ENCODE measurements at regions not wholly inside any gene's neighbourhood (a gene's known extent, or its start where the extent isn't known, plus 50 kb on each side); places are given as distances from the start of the nearest gene placed in this dataset.

- H3K4me3 Mint-ChIP-seq = no peak overlapping the region
- peaks cover 10 to 17% of the 10 kb centered on the region in 2 donors for H3K27me3 Mint-ChIP-seq
- ChIA-PET CTCF (no interaction called here), POLR2A (no interaction called here)
- Histone ChIP-seq H3K4me1 (ENCODE audit: control insufficient read depth in 1 of 2, extremely low read depth in 1 of 2, insufficient read depth in 2 of 2, low read length in 2 of 2) (no peaks in the 10 kb centered on the region), H3K4me3 (ENCODE audit: control insufficient read depth in 1 of 2, extremely low read depth in 1 of 2, low read length in 1 of 2) (no peak overlapping the region), H3K9me3 (no peaks in the 10 kb centered on the region), H3K27ac (ENCODE audit: low read length) (no peak overlapping the region), H3K36me3 (ENCODE audit: control insufficient read depth in 2 of 2, extremely low read depth in 1 of 2, insufficient read depth in 1 of 2, low read length in 1 of 2) (no peaks in the 10 kb centered on the region), H3K27me3 (replicated peaks in 1 of 2; ENCODE audit: control insufficient read depth in 2 of 2, extremely low read depth in 1 of 2, insufficient read depth in 2 of 2, low read length in 1 of 2) (peaks cover 0 to 25% of the 10 kb centered on the region in 2 experiments)
- no peaks in the 10 kb centered on the region for H3K4me1 Mint-ChIP-seq
- H3K27ac Mint-ChIP-seq = no peak overlapping the region
- DNase-seq (no peak), ATAC-seq (replicated peaks in 1 of 4) (no peak)
- 71% methylated on average over 4 of the region's 21 CpGs for WGBS (ENCODE audit: insufficient coverage)
- no peaks in the 10 kb centered on the region for H3K36me3 Mint-ChIP-seq
- peaks cover 0 to 5% (median 4%) of the 10 kb centered on the region in 3 donors for H3K9me3 Mint-ChIP-seq
These were observed 235.6 kb downstream of the NPHP4 start for GRCh38 chr1:5756434-5757186.

DNA sequence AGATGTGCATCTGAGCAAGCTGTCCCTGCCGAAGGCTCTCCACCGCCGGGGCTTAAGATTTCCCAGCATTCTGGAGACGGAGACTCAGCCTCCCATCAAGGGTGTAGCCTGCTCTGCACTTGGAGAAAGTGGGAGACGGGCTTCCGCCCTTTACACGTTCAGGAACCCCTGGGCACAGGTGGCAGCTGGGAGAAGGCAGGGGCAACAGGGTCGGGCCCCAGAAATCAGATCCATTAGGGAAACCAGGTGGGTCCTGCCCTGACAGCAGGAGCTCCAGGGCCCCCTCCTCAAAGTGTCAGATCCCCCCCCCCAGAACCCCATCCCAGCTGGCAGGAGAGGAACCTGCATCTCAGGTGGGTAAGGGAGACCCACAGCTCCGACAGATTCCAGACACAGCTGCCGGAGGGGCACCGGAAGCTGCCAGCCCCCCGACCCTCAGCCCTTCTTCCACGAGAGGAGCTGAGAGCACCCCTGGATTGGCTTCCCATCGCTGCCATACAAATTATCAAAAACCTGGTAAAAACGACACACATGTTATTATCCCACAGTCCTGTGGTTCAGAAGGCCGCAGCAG lies 236.6 kb downstream of the NPHP4 start:
- no peaks in the 10 kb centered on the region for H3K36me3 ChIP-seq (ENCODE audit: control insufficient read depth in 2 of 2, extremely low read depth in 1 of 2, insufficient read depth in 1 of 2, low read length in 1 of 2)
- peaks cover 10 to 17% of the 10 kb centered on the region in 2 donors for H3K27me3 Mint-ChIP-seq
- no peak overlapping the region for H3K4me3 ChIP-seq (ENCODE audit: control insufficient read depth in 1 of 2, extremely low read depth in 1 of 2, low read length in 1 of 2)
- ATAC-seq (replicated peaks in 1 of 4) (no peak), DNase-seq (no peak)
- CTCF ChIA-PET = no interaction called here
- peaks cover 0 to 26% of the 10 kb centered on the region in 2 experiments for H3K27me3 ChIP-seq (replicated peaks in 1 of 2; ENCODE audit: control insufficient read depth in 2 of 2, extremely low read depth in 1 of 2, insufficient read depth in 2 of 2, low read length in 1 of 2)
- peaks cover 0 to 3% (median 3%) of the 10 kb centered on the region in 3 donors for H3K9me3 Mint-ChIP-seq
- POLR2A ChIA-PET = no interaction called here
- no peaks in the 10 kb centered on the region for H3K4me1 Mint-ChIP-seq
- no peaks in the 10 kb centered on the region for H3K4me1 ChIP-seq (ENCODE audit: control insufficient read depth in 1 of 2, extremely low read depth in 1 of 2, insufficient read depth in 2 of 2, low read length in 2 of 2)
- WGBS (ENCODE audit: insufficient coverage) = 79% methylated on average over 11 of the region's 16 CpGs
- H3K27ac Mint-ChIP-seq = no peak overlapping the region
- H3K9me3 ChIP-seq = no peaks in the 10 kb centered on the region
- no peak overlapping the region for H3K27ac ChIP-seq (ENCODE audit: low read length)
- H3K36me3 Mint-ChIP-seq = no peaks in the 10 kb centered on the region
- H3K4me3 Mint-ChIP-seq = no peak overlapping the region

GRCh38 chr1:5754817-5755551 lies 237.2 kb downstream of the NPHP4 start:
- Histone ChIP-seq H3K4me1 (ENCODE audit: control insufficient read depth in 1 of 2, extremely low read depth in 1 of 2, insufficient read depth in 2 of 2, low read length in 2 of 2) (no peaks in the 10 kb centered on the region), H3K4me3 (ENCODE audit: control insufficient read depth in 1 of 2, extremely low read depth in 1 of 2, low read length in 1 of 2) (no peak overlapping the region), H3K9me3 (no peaks in the 10 kb centered on the region), H3K27ac (ENCODE audit: low read length) (no peak overlapping the region), H3K27me3 (replicated peaks in 1 of 2; ENCODE audit: control insufficient read depth in 2 of 2, extremely low read depth in 1 of 2, insufficient read depth in 2 of 2, low read length in 1 of 2) (peaks cover 0 to 31% of the 10 kb centered on the region in 2 experiments), H3K36me3 (ENCODE audit: control insufficient read depth in 2 of 2, extremely low read depth in 1 of 2, insufficient read depth in 1 of 2, low read length in 1 of 2) (no peaks in the 10 kb centered on the region)
- Mint-ChIP-seq H3K4me1 (no peaks in the 10 kb centered on the region), H3K4me3 (no peak overlapping the region), H3K27ac (no peak overlapping the region), H3K27me3 (peaks cover 8 to 11% of the 10 kb centered on the region in 2 donors), H3K36me3 (no peaks in the 10 kb centered on the region), H3K9me3 (no peaks in the 10 kb centered on the region)
- ChIA-PET POLR2A (no interaction called here), CTCF (interaction anchor here in 1 of 2 donors (0.6 kb wide), 1 partner anchor 107 kb away, joined by 4 read pairs; no protein-coding TSS in a partner anchor)
- ATAC-seq (replicated peaks in 1 of 4) (no peak), DNase-seq (no peak)
- WGBS (ENCODE audit: insufficient coverage) = 86% methylated on average over 10 of the region's 14 CpGs

- no peak overlapping the region for H3K4me3 ChIP-seq (ENCODE audit: control insufficient read depth in 1 of 2, extremely low read depth in 1 of 2, low read length in 1 of 2)
- peaks cover 10 to 15% of the 10 kb centered on the region in 2 donors for H3K27me3 Mint-ChIP-seq
- no peak for DNase-seq
- ChIA-PET CTCF (no interaction called here), POLR2A (no interaction called here)
- no peaks in the 10 kb centered on the region for H3K4me1 Mint-ChIP-seq
- no peaks in the 10 kb centered on the region for H3K9me3 Mint-ChIP-seq
- peaks cover 0 to 21% of the 10 kb centered on the region in 2 experiments for H3K27me3 ChIP-seq (replicated peaks in 1 of 2; ENCODE audit: control insufficient read depth in 2 of 2, extremely low read depth in 1 of 2, insufficient read depth in 2 of 2, low read length in 1 of 2)
- ATAC-seq (replicated peaks in 1 of 4) = no peak
- no peak overlapping the region for H3K27ac Mint-ChIP-seq
- H3K36me3 ChIP-seq (ENCODE audit: control insufficient read depth in 2 of 2, extremely low read depth in 1 of 2, insufficient read depth in 1 of 2, low read length in 1 of 2) = no peaks in the 10 kb centered on the region
- H3K4me1 ChIP-seq (ENCODE audit: control insufficient read depth in 1 of 2, extremely low read depth in 1 of 2, insufficient read depth in 2 of 2, low read length in 2 of 2) = no peaks in the 10 kb centered on the region
- whole genome bisulfite sequencing (ENCODE audit: insufficient coverage) = 84% methylated on average over 20 of the region's 23 CpGs
- H3K36me3 Mint-ChIP-seq = no peaks in the 10 kb centered on the region
- no peak overlapping the region for H3K4me3 Mint-ChIP-seq
- no peak overlapping the region for H3K27ac ChIP-seq (ENCODE audit: low read length)
- H3K9me3 ChIP-seq = no peaks in the 10 kb centered on the region
These were observed 238.4 kb downstream of the NPHP4 start for GRCh38 chr1:5753549-5754421.

- Histone ChIP-seq H3K27ac (ENCODE audit: low read length) (no peak overlapping the region), H3K36me3 (ENCODE audit: control insufficient read depth in 2 of 2, extremely low read depth in 1 of 2, insufficient read depth in 1 of 2, low read length in 1 of 2) (no peaks in the 10 kb centered on the region), H3K9me3 (no peaks in the 10 kb centered on the region), H3K4me3 (ENCODE audit: control insufficient read depth in 1 of 2, extremely low read depth in 1 of 2, low read length in 1 of 2) (no peak overlapping the region), H3K27me3 (replicated peaks in 1 of 2; ENCODE audit: control insufficient read depth in 2 of 2, extremely low read depth in 1 of 2, insufficient read depth in 2 of 2, low read length in 1 of 2) (peaks cover 0 to 20% of the 10 kb centered on the region in 2 experiments), H3K4me1 (ENCODE audit: control insufficient read depth in 1 of 2, extremely low read depth in 1 of 2, insufficient read depth in 2 of 2, low read length in 2 of 2) (no peaks in the 10 kb centered on the region)
- POLR2A ChIA-PET = no interaction called here
- 61% methylated on average over 7 of the region's 15 CpGs for WGBS (ENCODE audit: insufficient coverage)
- Mint-ChIP-seq H3K9me3 (no peaks in the 10 kb centered on the region), H3K27me3 (peaks cover 10 to 14% of the 10 kb centered on the region in 2 donors), H3K36me3 (no peaks in the 10 kb centered on the region), H3K4me1 (no peaks in the 10 kb centered on the region), H3K4me3 (no peak overlapping the region), H3K27ac (no peak overlapping the region)
- DNase-seq (no peak), ATAC-seq (replicated peaks in 1 of 4) (no peak)
- CTCF ChIA-PET = no interaction called here
These were observed 239.3 kb downstream of the NPHP4 start for GRCh38 chr1:5752746-5753548.
